Hematopoietic multipotent progenitor cell treated with erythropoietin and hydrocortisone succinate and interleukin-3 and kit ligand, for 15 days (in vitro differentiated cells): ENCODE measurements at regions not wholly inside any gene's neighbourhood (a gene's known extent, or its start where the extent isn't known, plus 50 kb on each side); places are given as distances from the start of the nearest gene placed in this dataset.
"Not testable (repeated sequence)": the region's sequence is repeated elsewhere in the genome, so short reads cannot be mapped to it uniquely, and the experiment has no call there.

Source experiments
- DNase-seq: peaks from one replicate; pipeline ENCODE4 v3.0.0-alpha.2; 2015; ENCODE audit warnings: low spot score

DNA sequence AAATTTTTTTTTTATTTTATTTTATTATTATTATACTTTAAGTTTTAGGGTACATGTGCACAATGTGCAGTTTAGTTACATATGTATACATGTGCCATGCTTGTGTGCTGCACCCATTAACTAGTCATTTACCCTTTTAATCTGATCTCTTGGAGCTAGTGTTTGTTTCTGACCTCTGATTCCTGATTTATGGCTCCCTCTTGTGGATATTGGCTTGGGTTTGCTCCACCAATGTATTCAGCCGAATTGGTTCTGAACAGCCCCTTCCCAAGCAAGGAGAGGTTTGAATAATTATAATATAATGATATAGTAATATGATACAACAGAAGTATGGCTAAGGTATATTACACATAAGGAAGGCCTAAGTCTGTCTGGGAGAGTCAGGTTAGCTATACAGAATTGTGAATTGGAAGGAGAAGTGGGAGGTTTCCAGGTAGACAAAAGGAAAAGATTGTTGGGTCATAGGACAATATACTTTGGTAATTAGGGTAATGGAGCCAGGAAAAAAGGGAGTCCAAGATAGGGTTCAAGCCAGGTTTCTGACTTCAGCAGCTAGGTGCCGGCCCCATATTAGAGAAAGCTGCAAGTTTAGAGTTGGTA is 53.1 kb upstream of the HMCN1 start:
- peak; percentile 8 for DNase-seq

DNA sequence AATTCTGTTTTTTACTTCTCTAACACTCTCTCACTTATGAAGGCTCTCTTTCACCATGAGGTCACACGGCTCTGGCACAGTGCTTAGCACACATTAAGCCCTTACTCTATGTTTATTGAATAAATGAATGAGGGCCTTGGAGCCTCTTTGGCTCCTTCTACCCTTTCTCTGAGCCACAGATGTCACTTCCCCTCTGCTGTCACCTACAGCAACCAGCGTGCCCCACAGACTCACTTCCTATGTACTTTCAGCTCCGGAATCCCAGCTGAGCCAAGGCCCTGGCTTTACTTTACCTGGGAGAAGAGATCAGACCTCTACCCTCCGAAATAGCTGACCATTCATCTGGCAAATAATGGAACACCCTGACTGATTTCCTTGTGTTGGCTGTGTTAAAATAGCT is 53.7 kb upstream of the HMCN1 start:
- no peak for DNase-seq

DNA sequence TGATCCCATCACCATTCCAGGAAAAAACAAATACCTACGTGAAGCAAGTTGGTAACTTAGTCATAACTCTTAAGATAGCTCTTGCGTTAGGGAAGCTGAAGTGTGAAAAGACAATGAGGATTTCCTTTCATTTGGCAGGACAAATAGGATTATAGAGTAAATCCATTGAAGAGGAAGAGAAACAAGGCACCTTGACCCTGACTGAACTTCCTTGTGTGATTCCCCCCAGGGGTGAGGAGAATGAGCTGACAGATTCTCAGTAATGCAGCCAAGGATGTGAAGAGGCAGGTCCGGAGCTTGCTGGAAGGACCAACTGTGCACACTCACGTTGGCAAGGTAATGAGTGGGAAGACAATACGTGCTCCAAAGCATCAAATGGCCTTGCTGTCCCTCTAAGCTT is 55.0 kb upstream of the HMCN1 start:
- no peak for DNase-seq

DNA sequence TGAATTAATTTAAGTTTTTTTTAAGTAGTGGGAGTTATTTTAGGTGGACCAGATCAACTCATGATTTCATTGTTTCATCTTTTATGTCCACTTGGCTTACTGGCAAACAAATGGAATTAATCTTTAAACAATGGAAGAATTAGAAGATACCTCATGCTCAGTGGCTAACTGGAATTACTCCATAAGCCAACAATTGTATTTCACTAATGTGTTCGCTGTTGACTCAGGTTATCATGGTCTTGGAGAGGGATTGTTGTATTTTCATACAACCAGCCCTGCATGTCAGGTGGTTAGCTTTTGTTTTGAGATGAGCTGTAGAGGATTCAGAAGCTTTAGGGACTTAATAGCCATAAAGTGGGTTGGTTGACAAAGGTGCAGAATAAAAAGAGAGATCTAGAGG is 57.2 kb upstream of the HMCN1 start:
- no peak for DNase-seq

DNA sequence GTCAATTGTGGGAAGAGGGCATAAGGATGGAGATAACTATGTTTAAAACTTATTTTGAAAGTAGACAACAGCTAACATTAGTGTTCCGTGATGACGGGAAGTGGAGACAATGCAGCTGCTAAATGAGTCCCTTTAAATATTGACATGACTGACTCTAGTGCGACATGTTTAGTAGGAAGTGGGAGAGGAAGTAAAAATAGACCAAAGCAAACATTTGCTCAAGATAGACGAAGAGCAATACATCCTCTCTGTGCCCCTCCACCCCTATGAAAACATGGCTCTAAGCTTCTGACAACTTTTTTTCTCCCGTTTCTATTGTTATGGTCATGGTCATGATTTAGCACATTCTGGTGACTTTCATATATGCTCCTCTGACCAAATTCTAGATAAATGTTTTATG is 60.0 kb upstream of the HMCN1 start:
- no peak for DNase-seq

DNA sequence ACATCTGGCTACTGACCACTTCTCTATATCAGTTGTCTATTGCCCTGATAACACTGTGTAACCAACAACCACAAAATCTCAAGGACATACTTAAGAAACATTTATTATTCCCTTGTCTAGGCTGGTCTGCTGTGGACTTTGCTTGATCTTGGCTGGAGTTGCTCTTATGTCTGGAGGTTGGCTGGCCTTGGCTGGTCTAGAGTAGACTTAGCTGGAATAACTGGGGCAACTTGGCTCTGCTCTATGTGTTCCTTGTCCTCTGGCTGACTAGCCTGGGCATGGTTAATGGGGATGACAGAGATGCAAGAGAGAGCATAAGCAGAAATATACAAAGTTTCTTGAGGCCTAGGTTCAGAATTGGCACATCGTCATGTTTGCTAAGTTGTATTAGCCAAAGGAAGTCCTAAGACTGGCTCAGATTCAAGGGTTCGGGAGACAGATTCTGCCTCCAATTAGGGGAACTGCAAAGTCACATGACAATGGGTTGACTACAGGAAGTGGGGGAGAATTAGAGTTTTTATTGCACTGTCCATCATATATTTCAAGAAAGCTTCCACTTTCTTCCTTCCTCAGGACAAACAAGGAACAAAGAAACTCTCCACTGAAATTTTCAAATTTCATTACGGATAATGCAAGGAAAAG is 61.4 kb upstream of the HMCN1 start:
- DNase-seq = no peak

DNA sequence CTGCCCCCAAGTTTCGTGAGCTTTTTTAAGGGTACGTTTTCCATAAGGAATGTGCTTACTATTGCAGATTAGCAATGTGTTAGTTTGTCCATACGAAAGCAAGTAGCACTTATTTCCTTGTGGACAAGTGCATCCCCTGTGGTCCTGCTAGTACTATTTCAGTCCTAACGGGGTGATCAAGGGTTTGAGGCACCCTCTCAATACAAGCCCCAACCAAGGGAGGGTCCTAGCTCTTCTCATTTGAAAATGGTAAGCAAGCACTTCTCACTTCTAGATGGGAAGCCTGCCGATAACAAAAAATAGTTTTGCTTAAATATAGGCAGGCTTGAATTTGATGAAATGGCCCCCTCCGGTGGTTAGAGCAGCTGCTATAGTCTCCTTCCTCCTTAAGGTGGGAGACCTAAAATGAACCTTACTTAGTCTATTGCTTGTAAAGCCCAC is 64.0 kb upstream of the HMCN1 start:
- DNase-seq = no peak

DNA sequence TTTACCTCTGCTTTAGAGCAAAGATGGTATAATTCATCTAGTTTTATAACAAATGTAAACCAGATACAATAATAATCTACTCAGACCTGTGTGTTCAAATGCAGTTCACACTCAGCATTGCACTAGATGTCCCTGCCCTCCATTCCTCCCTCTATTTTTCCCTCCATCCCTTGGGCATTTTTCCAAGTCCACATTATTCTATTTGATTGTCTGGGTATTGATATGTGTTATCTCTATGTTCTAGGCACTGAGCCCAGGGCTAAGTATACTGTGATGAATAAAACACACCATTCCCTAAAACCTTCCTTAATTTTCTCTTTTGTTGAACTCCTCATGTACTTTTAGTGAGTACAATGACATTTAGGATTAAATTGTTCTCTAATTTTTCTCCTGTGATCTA is 66.2 kb upstream of the HMCN1 start:
- no peak for DNase-seq

DNA sequence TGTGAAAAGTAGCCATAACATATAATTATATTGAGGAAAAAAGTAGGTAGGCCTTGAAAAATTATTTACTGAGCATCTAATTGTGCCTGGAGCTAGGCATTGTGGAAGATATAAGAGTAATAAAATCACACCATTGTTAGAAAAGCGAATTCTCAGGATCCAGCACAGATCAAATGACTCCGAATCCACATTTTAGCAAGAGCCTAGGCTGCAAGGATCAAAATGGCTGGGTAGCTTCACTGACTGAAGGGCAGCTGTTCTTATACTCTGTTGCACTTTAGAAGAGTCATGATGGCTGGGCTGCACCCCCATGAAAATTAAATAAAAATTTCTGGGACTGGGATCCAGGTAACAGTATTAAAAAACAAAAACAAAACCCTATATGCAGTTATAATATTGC is 67.6 kb upstream of the HMCN1 start:
- no peak for DNase-seq

DNA sequence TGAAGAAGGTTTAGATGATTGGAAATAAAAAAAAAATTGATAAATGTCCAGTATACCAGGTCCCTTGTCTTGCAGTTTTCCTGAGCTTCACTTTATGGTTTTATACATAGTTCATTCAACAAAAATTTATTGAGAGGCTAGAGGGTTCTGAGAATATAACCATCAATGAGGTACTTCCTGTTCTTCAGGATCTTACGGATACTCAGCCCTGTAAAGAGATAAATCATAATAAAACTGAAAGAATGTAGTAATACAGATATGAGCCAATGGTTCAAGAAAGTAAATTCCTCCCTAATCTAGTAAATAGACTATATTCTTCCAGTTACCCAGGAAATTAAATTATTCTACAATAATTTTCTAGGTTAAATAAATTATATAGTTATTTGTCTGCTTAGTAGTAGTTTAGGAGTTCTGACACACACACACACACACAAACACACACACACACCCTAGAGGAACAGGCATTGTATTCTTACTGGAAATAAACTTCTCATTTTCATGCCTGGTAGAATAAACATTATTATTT is 70.4 kb upstream of the HMCN1 start:
- DNase-seq = no peak

DNA sequence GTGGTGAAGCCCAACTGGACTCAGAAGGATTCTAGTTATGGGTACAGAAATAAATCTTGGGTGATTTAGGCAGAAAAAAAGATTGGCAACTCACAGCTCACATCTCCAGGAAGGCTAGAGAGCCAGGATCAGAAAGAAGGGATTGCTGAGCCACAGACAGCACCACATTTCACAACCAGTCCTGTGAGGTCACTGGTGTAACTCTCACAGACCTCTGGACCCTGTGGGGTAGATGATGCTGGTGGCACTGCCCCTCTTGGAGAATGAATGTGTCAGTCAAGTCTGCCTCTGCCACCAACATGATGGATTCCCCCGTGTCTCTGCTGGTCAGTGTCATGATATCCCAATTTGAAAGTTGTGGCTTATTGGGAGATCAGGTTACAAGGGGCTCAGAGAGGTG is 70.9 kb upstream of the HMCN1 start:
- DNase-seq = no peak

DNA sequence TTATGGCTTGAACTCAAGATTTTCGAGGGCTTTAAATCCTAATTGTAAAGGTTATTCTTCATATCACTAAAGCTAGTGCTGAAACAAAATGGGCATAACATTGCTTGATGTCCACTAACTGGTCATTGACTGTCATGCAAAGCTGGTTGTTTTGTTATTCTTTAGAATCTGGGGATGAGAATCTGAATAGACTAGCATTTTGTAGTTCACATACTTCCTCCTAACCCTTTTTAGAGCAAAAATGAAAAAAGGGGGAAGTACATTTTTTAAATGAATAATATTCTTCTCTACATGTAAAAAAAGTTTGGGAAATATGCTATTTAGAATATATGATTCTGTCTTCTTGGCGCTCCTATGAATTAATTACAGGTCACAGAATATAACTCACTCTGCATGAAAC is 72.2 kb upstream of the HMCN1 start:
- DNase-seq = no peak

DNA sequence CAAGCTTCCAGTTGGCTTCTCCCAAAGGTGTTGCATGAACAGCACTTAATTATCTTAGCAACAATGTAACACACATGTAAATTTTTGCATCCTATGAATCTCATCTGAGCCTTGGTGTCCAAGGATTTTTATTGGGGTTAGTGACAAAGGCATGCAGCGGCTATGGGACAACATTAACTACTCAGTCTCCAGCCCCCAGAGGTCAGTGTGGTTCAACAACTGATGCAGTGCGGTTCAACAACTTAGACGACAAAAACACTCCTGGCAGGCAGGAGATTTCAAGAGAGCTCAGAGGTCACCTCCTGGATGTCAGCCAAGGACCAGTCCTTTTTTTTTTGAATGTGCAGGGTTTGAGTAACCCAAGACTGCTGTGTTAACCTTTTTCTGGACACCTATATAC is 77.5 kb upstream of the HMCN1 start:
- no peak for DNase-seq

DNA sequence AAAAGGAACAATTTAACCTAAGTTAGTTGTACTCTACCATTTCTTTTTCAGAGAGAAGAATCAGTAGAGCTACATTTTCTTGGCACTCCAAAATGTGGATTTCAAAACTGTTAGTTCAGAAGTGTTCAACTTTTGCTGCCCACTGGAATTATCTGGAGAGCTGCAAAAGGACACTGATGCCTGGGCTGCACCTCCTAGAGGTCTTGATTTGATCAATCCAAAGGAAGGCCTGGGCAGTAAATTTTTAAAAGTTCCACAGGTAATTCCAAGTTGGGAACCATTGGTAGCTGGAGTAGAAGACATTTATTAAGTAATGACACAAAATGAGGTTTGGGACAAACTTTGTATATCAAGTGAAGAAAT is 79.3 kb upstream of the HMCN1 start:
- DNase-seq = no peak

DNA sequence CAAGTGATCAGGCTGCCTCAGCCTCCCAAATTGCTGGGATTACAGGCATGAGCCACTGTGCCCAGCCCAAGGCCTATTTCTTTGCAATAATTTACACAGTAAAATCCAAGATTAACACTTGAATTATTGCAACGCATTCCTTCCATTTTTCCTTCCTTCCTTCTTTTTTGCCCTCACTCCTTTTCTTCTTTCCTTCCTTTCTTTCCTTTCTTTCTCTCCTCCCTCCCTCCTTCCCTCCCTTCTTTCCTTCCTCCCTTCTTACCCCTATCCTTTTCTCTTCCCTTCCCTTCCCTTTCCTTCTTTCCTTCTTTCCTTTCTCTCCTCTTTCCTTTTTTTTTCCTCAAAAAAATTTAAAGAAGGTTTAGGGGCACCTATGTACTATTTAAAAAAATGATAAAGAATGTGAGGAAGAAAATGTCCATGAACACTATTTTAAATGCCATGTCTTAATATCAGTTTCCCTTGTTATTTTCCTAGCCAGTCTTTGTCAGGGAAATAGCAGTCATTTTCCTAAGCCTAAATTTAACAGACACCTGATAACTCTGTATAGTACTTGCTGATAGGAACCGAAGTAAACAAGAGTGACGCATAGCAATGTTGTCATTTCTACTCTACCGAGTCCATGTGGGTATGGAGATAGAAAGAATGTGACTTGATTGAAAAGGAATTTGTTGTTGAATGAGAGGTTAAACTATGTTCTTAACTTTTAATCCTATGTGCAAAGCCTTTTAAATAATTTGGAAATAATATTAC is 79.8 kb upstream of the HMCN1 start:
- DNase-seq = no peak

DNA sequence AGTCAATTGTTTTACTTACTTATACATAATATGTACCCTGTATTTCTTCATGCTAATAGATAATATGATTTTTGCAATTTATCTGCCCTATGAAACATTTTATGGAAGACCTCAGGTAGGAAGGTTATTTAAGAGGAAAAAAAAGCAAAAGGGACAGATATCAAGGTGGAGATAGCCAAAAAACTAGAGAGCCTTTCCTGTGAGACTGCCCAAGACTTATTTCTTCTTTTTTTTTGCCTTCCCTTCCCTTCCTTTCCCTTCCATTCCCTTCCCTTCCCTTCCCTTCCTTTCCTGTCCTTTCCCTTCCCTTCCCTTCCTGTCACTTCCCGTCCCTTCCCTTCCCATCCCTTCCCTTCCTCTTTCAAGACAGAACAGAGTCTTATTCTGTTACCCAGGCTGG is 80.6 kb upstream of the HMCN1 start:
- DNase-seq = no peak

DNA sequence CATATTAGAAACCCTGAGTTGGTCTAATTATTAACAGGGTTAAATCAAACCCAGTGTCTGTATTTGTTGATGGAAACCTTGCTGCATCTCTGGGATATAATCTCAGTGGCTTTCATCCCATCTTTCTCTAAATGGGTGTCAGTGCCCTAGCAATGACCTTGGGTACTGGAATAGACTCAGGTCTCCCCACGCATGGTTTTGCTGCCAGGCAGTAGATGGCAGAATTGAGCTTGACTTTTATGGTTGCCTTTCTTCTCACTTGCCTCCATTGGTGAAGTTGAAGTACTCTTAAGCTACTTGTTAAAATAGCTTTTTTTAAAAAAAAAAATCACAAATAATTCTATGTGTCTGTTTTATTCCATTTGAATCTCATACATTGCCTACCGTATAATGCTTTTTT is 81.8 kb upstream of the HMCN1 start:
- no peak for DNase-seq

DNA sequence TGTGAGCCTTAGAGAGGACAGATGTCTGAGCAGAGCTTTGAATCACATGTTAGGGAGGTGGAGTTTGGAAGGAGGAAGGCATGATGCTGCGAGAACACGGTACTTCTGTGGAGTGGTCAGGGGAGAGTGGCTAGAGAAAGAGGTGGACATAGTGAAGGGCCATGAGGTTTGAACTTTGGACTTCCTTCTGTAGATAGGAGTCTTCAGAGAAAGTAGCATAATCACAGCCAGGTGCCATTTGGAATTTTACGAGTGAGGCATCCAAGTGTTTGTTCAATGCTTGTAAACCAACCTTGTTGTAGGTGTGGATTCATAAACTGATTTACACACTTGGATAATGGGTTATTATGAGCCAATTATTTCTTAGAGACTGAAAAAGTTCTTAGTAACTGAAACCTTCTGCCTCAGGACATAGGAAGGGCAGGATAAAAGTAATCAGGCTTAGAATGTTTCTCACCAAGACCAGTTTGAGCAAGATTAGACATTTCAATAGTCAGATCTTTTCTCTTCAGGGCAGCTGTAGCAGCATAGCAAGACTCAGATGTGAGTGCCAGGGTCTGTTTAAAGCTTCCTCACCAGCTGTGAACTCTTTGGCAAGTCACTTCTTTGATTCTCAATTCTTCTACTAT is 83.5 kb upstream of the HMCN1 start:
- DNase-seq = no peak

DNA sequence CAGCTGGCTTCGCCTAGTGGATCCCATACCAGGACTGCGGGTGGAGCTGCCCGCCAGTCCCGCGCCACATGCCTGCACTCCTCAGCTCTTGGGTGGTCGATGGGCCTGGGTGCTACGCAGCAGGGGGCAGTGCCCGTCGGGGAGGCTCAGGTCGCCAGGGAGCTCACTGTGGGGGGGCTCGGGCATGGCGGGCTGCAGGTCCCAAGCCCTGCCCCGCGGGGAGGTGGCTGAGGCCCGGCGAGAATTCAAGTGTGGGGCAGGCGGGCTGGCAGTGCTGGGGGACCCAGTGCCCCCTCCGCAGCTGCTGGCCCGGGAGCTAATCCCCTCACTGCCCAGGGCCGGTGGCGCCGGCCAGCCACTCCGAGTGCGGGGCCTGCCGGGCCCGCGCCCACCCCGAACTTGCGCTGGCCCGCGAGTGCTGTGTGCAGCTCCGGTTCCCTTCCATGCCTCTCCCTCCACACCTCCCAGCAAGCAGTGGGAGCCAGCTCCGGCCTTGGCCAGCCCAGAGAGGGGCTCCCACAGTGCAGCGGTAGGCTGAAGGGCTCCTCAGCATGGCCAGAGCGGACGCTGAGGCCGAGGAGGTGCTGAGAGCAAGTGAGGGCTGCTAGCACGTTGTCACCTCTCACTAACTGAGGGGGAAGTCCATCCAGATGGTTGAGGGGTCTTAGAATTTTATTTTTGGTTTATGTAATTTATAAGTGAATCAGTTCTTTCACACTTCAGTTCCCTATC is 85.2 kb upstream of the HMCN1 start:
- no peak for DNase-seq

DNA sequence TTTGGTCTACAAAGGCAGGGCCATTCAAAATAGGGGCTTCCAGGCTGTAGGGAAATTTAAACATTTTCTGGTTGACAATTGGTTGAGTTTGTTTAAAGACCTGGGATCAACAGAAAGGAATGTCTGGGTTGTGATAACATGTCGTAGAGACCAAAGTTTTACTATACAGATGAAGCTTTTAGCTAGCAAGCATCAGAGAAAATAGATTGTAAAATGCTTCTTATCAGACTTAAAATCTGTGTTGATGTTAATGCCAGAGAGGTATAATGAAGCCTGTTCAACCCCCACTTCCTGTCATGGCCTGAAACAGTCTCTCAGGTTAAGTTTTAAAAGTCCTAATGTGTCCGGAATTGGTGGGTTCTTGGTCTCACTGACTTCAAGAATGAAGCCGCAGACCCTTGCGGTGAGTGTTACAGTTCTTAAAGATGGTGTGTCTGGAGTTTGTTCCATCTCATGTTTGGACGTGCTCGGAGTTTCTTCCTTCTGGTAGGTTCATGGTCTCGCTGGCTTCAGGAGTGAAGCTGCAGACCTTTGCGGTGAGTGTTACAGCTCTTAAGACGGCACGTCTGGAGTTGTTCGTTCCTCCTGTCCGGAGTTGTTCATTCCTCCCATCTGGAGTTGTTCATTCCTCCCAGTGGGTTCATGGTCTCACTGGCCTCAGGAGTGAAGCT is 86.5 kb upstream of the HMCN1 start:
- DNase-seq = not testable (repeated sequence)

DNA sequence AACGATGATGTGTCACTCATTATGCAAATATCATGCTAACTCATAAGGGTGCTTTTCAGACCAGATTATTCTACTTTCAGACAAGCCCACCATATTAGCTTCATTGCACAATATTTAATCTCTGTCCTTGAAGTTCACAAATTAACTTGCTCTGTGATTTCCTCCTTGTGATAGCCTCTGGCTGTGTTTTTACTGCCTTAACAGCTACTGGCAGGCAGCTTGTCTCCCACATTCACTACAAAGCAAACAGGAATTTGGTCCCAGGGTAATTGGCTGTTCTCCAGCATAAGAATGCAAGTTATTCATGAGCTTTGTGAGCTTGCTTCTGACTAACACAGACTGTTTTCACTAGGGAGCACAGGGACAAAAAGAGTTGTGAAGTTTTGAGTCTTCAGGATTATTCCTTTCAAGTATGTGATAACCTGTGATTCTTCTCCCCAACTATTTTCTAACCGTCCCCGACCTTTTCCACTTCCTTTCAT is 87.9 kb upstream of the HMCN1 start:
- no peak for DNase-seq

DNA sequence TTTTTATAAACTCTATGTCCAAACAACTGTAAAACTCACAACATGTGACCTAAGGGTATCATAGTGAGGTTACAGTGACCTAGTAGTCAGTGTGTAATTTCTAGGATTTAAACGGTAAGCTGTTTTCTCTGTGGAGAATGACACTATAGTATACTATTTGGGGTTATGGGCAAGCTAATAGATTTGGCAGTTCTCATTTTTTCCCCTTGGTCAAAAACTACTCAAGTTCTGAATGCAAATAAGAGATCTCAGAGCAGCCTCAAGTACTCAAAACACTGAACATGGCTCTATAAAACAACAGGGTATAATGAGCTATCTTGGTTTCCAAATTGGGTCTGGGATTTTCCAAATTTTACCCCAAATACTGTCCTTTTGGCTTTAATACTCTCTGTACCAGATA is 88.5 kb upstream of the HMCN1 start:
- no peak for DNase-seq
